DND-41 (cell line): ENCODE measurements at regions not wholly inside any gene's neighbourhood (a gene's known extent, or its start where the extent isn't known, plus 50 kb on each side); places are given as distances from the start of the nearest gene placed in this dataset.

Experiments used
- EZH2 ChIP-seq: IDR thresholded peaks from 3 replicates; pipeline ENCODE4 v1.6.1; 2012; ENCODE audit warnings: borderline replicate concordance, low read depth, mild to moderate bottlenecking, moderate library complexity, low read length, inconsistent platforms; ENCODE audit not compliant: severe bottlenecking
- TF ChIP-seq, protein P1 (sequence below): IDR thresholded peaks from 2 replicates; pipeline ENCODE4 v1.5.1; 2012; ENCODE audit warnings: borderline replicate concordance, low read length, moderate library complexity, mild to moderate bottlenecking; ENCODE audit not compliant: poor library complexity, severe bottlenecking; ENCODE audit errors: extremely low read depth

DNA sequence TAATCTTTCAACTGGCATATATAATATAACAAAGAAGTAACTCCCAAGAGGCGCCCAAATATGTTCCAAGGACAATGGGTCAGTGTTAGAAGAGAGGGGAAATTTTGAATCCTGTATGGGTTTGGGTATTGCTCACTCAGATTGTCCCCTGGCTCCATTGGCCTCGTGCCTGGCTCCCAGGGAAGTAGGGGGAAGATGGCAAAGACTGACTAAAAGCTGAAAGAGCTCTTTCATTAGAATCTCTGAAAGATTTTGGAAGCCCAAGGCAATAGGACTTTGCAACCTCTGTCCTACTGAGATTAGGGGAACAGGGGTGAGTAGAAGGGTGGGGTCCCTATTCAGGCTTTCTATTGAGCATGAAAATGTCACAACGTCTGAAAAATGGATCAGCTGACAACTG lies 1272.8 kb upstream of the ZEB2 start:
- TF ChIP-seq, protein P1, sequence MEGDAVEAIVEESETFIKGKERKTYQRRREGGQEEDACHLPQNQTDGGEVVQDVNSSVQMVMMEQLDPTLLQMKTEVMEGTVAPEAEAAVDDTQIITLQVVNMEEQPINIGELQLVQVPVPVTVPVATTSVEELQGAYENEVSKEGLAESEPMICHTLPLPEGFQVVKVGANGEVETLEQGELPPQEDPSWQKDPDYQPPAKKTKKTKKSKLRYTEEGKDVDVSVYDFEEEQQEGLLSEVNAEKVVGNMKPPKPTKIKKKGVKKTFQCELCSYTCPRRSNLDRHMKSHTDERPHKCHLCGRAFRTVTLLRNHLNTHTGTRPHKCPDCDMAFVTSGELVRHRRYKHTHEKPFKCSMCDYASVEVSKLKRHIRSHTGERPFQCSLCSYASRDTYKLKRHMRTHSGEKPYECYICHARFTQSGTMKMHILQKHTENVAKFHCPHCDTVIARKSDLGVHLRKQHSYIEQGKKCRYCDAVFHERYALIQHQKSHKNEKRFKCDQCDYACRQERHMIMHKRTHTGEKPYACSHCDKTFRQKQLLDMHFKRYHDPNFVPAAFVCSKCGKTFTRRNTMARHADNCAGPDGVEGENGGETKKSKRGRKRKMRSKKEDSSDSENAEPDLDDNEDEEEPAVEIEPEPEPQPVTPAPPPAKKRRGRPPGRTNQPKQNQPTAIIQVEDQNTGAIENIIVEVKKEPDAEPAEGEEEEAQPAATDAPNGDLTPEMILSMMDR = no peak
- TF ChIP-seq EZH2 = no peak
